SK-N-SH (cell line): ENCODE measurements at regions not wholly inside any gene's neighbourhood (a gene's known extent, or its start where the extent isn't known, plus 50 kb on each side); places are given as distances from the start of the nearest gene placed in this dataset.

ENCODE experiments used
- CTCF ChIA-PET: fragments of 300-600, 350-600 bp; formaldehyde crosslinking; extraction: SDS; loops from one replicate; lab custom pipeline; 2021; lab: Yijun Ruan, JAX
- POLR2A ChIA-PET: fragments of 350-600 bp; sonication (Branson Sonifier 250); formaldehyde crosslinking; extraction: SDS; loops from one replicate; lab custom pipeline; 2020; ENCODE audit warnings: antibody characterized with exemption, inconsistent platforms; lab: Yijun Ruan, JAX
- DNase-seq: peaks from one replicate; pipeline ENCODE4 v3.0.0; 2012
- H2AFZ ChIP-seq: fragments of 200-600 bp; sonication (generic); 2 replicates; pipeline ENCODE4 v1.8.1; 2016; ENCODE audit warnings: antibody characterized with exemption, mild to moderate bottlenecking, low read depth
- H3F3A ChIP-seq: fragments of 200-600 bp; sonication (generic); replicated peaks from 2 replicates; pipeline ENCODE3; 2016; ENCODE audit warnings: antibody characterized with exemption, mild to moderate bottlenecking; ENCODE audit not compliant: insufficient read depth
- H3K27ac ChIP-seq, 2 experiments: fragments of 200-500 bp in 1 of 2; fragments of 200-600 bp in 1 of 2; sonication (Bioruptor generic) in 1 of 2; sonication (generic), shearing (Covaris generic) in 1 of 2; 2 replicates each; pipeline versions ENCODE4 v1.5.1 to v1.6.1; 2014 to 2016; ENCODE audit warnings: low read depth in 2 of 2, inconsistent platforms in 1 of 2, low read length in 1 of 2, mild to moderate bottlenecking in 1 of 2, mixed read lengths in 1 of 2
- H3K27me3 ChIP-seq: fragments of 200-600 bp; sonication (generic), shearing (Covaris generic); 2 replicates; pipeline ENCODE4 v1.6.1; 2016; ENCODE audit warnings: mixed run types; ENCODE audit not compliant: insufficient read depth
- H3K36me3 ChIP-seq, 2 experiments: fragments of 200-500 bp in 1 of 2; fragments of 200-600 bp in 1 of 2; sonication (Bioruptor generic) in 1 of 2; sonication (generic) in 1 of 2; replicated peaks in 1 of 2; 2 replicates each; pipeline versions ENCODE3 to v1.5.1; 2014 to 2016; ENCODE audit warnings: low read length in 1 of 2, mild to moderate bottlenecking in 1 of 2; ENCODE audit not compliant: insufficient read depth in 2 of 2, control insufficient read depth in 1 of 2
- H3K4me1 ChIP-seq, 2 experiments: fragments of 200-500 bp in 1 of 2; fragments of 200-600 bp in 1 of 2; sonication (Bioruptor generic) in 1 of 2; sonication (generic), shearing (Covaris generic) in 1 of 2; 2 replicates each; pipeline versions ENCODE4 v1.5.1 to v1.6.1; 2014 to 2016; ENCODE audit warnings: low read depth in 1 of 2, low read length in 1 of 2, mixed run types in 1 of 2; ENCODE audit not compliant: insufficient read depth in 2 of 2, control insufficient read depth in 1 of 2
- H3K4me2 ChIP-seq: fragments of 200-600 bp; sonication (generic), shearing (Covaris generic); 2 replicates; pipeline ENCODE4 v1.6.1; 2017; ENCODE audit warnings: mixed run types
- H3K4me3 ChIP-seq, 2 experiments: fragments of 200-500 bp in 1 of 2; fragments of 200-600 bp in 1 of 2; sonication (Bioruptor generic) in 1 of 2; sonication (generic), shearing (Covaris generic) in 1 of 2; 2 replicates each; pipeline versions ENCODE4 v1.5.1 to v1.8.1; 2014 to 2016; ENCODE audit warnings: low read depth in 2 of 2, inconsistent platforms in 1 of 2, low read length in 1 of 2, mild to moderate bottlenecking in 1 of 2, mixed read lengths in 1 of 2, moderate library complexity in 1 of 2
- H3K79me2 ChIP-seq: fragments of 200-600 bp; sonication (generic); 2 replicates; pipeline ENCODE4 v1.8.1; 2017; ENCODE audit warnings: mild to moderate bottlenecking; ENCODE audit not compliant: insufficient read depth
- H3K9ac ChIP-seq: fragments of 200-600 bp; sonication (generic); 2 replicates; pipeline ENCODE4 v1.6.1; 2017; ENCODE audit warnings: mixed run types
- H3K9me2 ChIP-seq: fragments of 200-600 bp; sonication (generic); 2 replicates; pipeline ENCODE4 v1.6.1; 2017; ENCODE audit warnings: mixed run types
- H3K9me3 ChIP-seq: fragments of 200-600 bp; sonication (generic); 2 replicates; pipeline ENCODE4 v1.6.1; 2017; ENCODE audit warnings: mixed run types, mild to moderate bottlenecking, moderate library complexity
- H4K20me1 ChIP-seq: fragments of 200-600 bp; sonication (generic); 2 replicates; pipeline ENCODE4 v1.6.1; 2017; ENCODE audit warnings: mild to moderate bottlenecking, mixed run types; ENCODE audit not compliant: insufficient read depth
- CTCF ChIP-seq: fragments of 200-600 bp; sonication (generic); IDR thresholded peaks from 2 replicates; pipeline ENCODE4 v1.6.1; 2017; ENCODE audit warnings: antibody characterized with exemption, mild to moderate bottlenecking, moderate library complexity
- EZH2phosphoT487 ChIP-seq: fragments of 200-600 bp; sonication (generic); IDR thresholded peaks from 2 replicates; pipeline ENCODE4 v1.6.1; 2017; ENCODE audit warnings: low read depth, mixed run types, mild to moderate bottlenecking, antibody characterized with exemption, moderate library complexity, borderline replicate concordance
- FOXJ3 ChIP-seq: sonication (generic); formaldehyde crosslinking; IDR thresholded peaks from 2 replicates; pipeline ENCODE4 v1.5.1; 2020; ENCODE audit warnings: mild to moderate bottlenecking, missing genetic modification reagents
- FOXM1 ChIP-seq: IDR thresholded peaks from 2 replicates; pipeline ENCODE4 v1.4.0; 2012; ENCODE audit warnings: low read depth, mild to moderate bottlenecking
- GATA2 ChIP-seq: sonication (generic); formaldehyde crosslinking; IDR thresholded peaks from 2 replicates; pipeline ENCODE4 v1.5.0; 2020; ENCODE audit warnings: mild to moderate bottlenecking, missing genetic modification reagents
- MEF2A ChIP-seq: IDR thresholded peaks from 2 replicates; pipeline ENCODE4 v1.4.0; 2012; ENCODE audit warnings: low read depth, borderline replicate concordance
- MXI1 ChIP-seq: IDR thresholded peaks from 2 replicates; pipeline ENCODE4 v1.6.1; 2012; ENCODE audit warnings: mild to moderate bottlenecking, low read depth, low read length, improper control_type of control experiment
- NFIC ChIP-seq: IDR thresholded peaks from 2 replicates; pipeline ENCODE4 v1.4.0; 2012; ENCODE audit warnings: borderline replicate concordance
- NRF1 ChIP-seq: IDR thresholded peaks from 2 replicates; pipeline ENCODE4 v1.6.1; 2012; ENCODE audit warnings: low read depth, mild to moderate bottlenecking, low read length
- PBX3 ChIP-seq: IDR thresholded peaks from 2 replicates; pipeline ENCODE4; 2012
- POLR2AphosphoS5 ChIP-seq: IDR thresholded peaks from 2 replicates; pipeline ENCODE4 v1.6.1; 2012; ENCODE audit warnings: low read depth, low read length
- RAD21 ChIP-seq: IDR thresholded peaks from 2 replicates; pipeline ENCODE4 v1.6.1; 2012; ENCODE audit warnings: mild to moderate bottlenecking, low read length
- RCOR1 ChIP-seq: fragments of 150-350 bp; IDR thresholded peaks from 2 replicates; pipeline ENCODE4 v1.6.1; 2017; ENCODE audit warnings: antibody characterized with exemption, low read length
- RXRA ChIP-seq: IDR thresholded peaks from 2 replicates; pipeline ENCODE4 v1.4.0; 2012; ENCODE audit warnings: low read depth, mild to moderate bottlenecking, borderline replicate concordance
- SMC3 ChIP-seq: IDR thresholded peaks from 2 replicates; pipeline ENCODE4 v1.6.1; 2012; ENCODE audit warnings: low read depth, low read length, improper control_type of control experiment
- TEAD4 ChIP-seq: IDR thresholded peaks from 2 replicates; pipeline ENCODE4 v1.4.0; 2012; ENCODE audit warnings: mild to moderate bottlenecking, borderline replicate concordance; ENCODE audit not compliant: insufficient read depth
- USF1 ChIP-seq: IDR thresholded peaks from 2 replicates; pipeline ENCODE4 v1.4.0; 2012; ENCODE audit warnings: low read depth, borderline replicate concordance
- USF2 ChIP-seq: fragments of 150-350 bp; IDR thresholded peaks from 2 replicates; pipeline ENCODE4 v1.6.1; 2017; ENCODE audit warnings: antibody characterized with exemption, low read length, low read depth, borderline replicate concordance
- YY1 ChIP-seq: IDR thresholded peaks from 2 replicates; pipeline ENCODE4 v1.4.0; 2012; ENCODE audit warnings: low read depth, mild to moderate bottlenecking
- ZBTB33 ChIP-seq: IDR thresholded peaks from 2 replicates; pipeline ENCODE4 v1.4.0; 2012; ENCODE audit warnings: low read depth, borderline replicate concordance
- WGBS: methylation state at CpG from one replicate; pipeline ENCODE4 v1.1.6; 2017; ENCODE audit warnings: low lambda C conversion rate; 5-methylcytosine and 5-hydroxymethylcytosine counted together

- no peaks in the 10 kb centered on the region for H3K9me3 ChIP-seq
- no peaks in the 10 kb centered on the region for H3K27me3 ChIP-seq
- H3F3A ChIP-seq = no peaks in the 10 kb centered on the region
- H3K4me3 ChIP-seq = no peak overlapping the region
- no peak overlapping the region for H3K27ac ChIP-seq
- POLR2A ChIA-PET = no interaction called here
- no peaks in the 10 kb centered on the region for H3K79me2 ChIP-seq
- H4K20me1 ChIP-seq = no peaks in the 10 kb centered on the region
- no peaks in the 10 kb centered on the region for H3K4me1 ChIP-seq
- no peak for DNase-seq
- H2AFZ ChIP-seq = no peak overlapping the region
- CTCF ChIA-PET = no interaction called here
- H3K9ac ChIP-seq = no peak overlapping the region
- peaks cover 0 to 3% of the 10 kb centered on the region in 2 experiments for H3K36me3 ChIP-seq
- TF ChIP-seq NFIC (no peak), NRF1 (no peak), MXI1 (no peak)
- 90% methylated on average over 3 of the region's 3 CpGs for WGBS
- no peaks in the 10 kb centered on the region for H3K9me2 ChIP-seq
- no peak overlapping the region for H3K4me2 ChIP-seq
Observed at GRCh38 chr2:138306626-138307025, 194.9 kb upstream of the SPOPL start.

- ChIA-PET CTCF (no interaction called here), POLR2A (no interaction called here)
- Histone ChIP-seq H2AFZ (no peak overlapping the region), H3K27ac (no peak overlapping the region), H3F3A (no peaks in the 10 kb centered on the region), H3K9me3 (no peaks in the 10 kb centered on the region)
- TF ChIP-seq EZH2phosphoT487 (no peak), TEAD4 (no peak), MEF2A (no peak), RAD21 (no peak), FOXJ3 (no peak), YY1 (no peak), RXRA (no peak), USF2 (no peak), CTCF (no peak), PBX3 (no peak), ZBTB33 (no peak), RCOR1 (no peak), USF1 (no peak), GATA2 (CRISPR knock-in tag) (no peak), FOXM1 (no peak), POLR2AphosphoS5 (no peak), SMC3 (no peak)
- TF ChIP-seq, all 33 proteins: peak for 0
- Histone ChIP-seq H3K9me2 (no peaks in the 10 kb centered on the region), H3K9ac (no peak overlapping the region), H3K36me3 (peaks cover 0 to 3% of the 10 kb centered on the region in 2 experiments), H3K4me3 (no peak overlapping the region), H3K79me2 (no peaks in the 10 kb centered on the region), H4K20me1 (no peaks in the 10 kb centered on the region), H3K4me2 (no peak overlapping the region), H3K4me1 (no peaks in the 10 kb centered on the region), H3K27me3 (no peaks in the 10 kb centered on the region)
- WGBS = 61% methylated on average over 1 of the region's 1 CpG
- no peak for DNase-seq
Observed at GRCh38 chr2:138307099-138307498, 194.5 kb upstream of the SPOPL start.
